H9 (cell line): ENCODE measurements at regions not wholly inside any gene's neighbourhood (a gene's known extent, or its start where the extent isn't known, plus 50 kb on each side); places are given as distances from the start of the nearest gene placed in this dataset.

Experiments used
- DNase-seq: peaks from one replicate; pipeline ENCODE4 v3.0.0-alpha.2; 2017
- H2AFZ ChIP-seq: one replicate; pipeline ENCODE4 v1.6.1; 2013; ENCODE audit warnings: mild to moderate bottlenecking, low read length, control low read depth, moderate library complexity
- H2AK5ac ChIP-seq: 2 replicates; pipeline ENCODE4 v1.6.1; 2013; ENCODE audit warnings: low read length, control low read depth, mixed read lengths; ENCODE audit not compliant: insufficient read length
- H2BK120ac ChIP-seq: one replicate; pipeline ENCODE4 v1.6.1; 2013; ENCODE audit warnings: low read depth, mild to moderate bottlenecking, low read length, control low read depth, inconsistent platforms; ENCODE audit not compliant: poor library complexity, severe bottlenecking
- H2BK12ac ChIP-seq: 2 replicates; pipeline ENCODE4 v1.6.1; 2013; ENCODE audit warnings: low read length, control low read depth, mixed read lengths, low read depth; ENCODE audit not compliant: insufficient read length
- H2BK15ac ChIP-seq: 2 replicates; pipeline ENCODE4 v1.6.1; 2013; ENCODE audit warnings: low read depth, low read length, control low read depth
- H2BK20ac ChIP-seq: one replicate; pipeline ENCODE4 v1.6.1; 2013; ENCODE audit warnings: low read depth, mild to moderate bottlenecking, low read length, control low read depth, inconsistent platforms; ENCODE audit not compliant: poor library complexity, severe bottlenecking
- H2BK5ac ChIP-seq: 2 replicates; pipeline ENCODE4 v1.6.1; 2013; ENCODE audit warnings: low read length, control low read depth, mixed read lengths; ENCODE audit not compliant: insufficient read length
- H3K14ac ChIP-seq: 2 replicates; pipeline ENCODE4 v1.6.1; 2013; ENCODE audit warnings: low read length, control low read depth; ENCODE audit not compliant: insufficient read depth
- H3K18ac ChIP-seq: 2 replicates; pipeline ENCODE4 v1.6.1; 2013; ENCODE audit warnings: low read depth, mild to moderate bottlenecking, mixed read lengths, low read length, control low read depth; ENCODE audit not compliant: insufficient read length
- H3K23ac ChIP-seq: 2 replicates; pipeline ENCODE4 v1.6.1; 2013; ENCODE audit warnings: low read length, control low read depth, mixed read lengths, low read depth; ENCODE audit not compliant: insufficient read length
- H3K23me2 ChIP-seq: 2 replicates; pipeline ENCODE4 v1.6.1; 2013; ENCODE audit warnings: low read depth, mild to moderate bottlenecking, mixed read lengths, low read length, control low read depth; ENCODE audit not compliant: insufficient read length, poor library complexity, severe bottlenecking
- H3K27ac ChIP-seq: 2 replicates; pipeline ENCODE4 v1.5.1; 2013; ENCODE audit warnings: low read length, control low read depth, mixed read lengths, low read depth; ENCODE audit not compliant: insufficient read length
- H3K27me3 ChIP-seq: 2 replicates; pipeline ENCODE4 v1.6.1; 2013; ENCODE audit warnings: low read length, control low read depth, inconsistent platforms; ENCODE audit not compliant: insufficient read depth
- H3K4ac ChIP-seq: 2 replicates; pipeline ENCODE4 v1.6.1; 2013; ENCODE audit warnings: low read depth, mild to moderate bottlenecking, control low read depth, inconsistent platforms, low read length, moderate library complexity
- H3K4me1 ChIP-seq: 2 replicates; pipeline ENCODE4 v1.6.1; 2013; ENCODE audit warnings: low read length, control low read depth, inconsistent platforms; ENCODE audit not compliant: insufficient read depth
- H3K4me2 ChIP-seq: 2 replicates; pipeline ENCODE4 v1.6.1; 2013; ENCODE audit warnings: low read length, control low read depth, mixed read lengths; ENCODE audit not compliant: insufficient read length, insufficient read depth
- H3K56ac ChIP-seq: 2 replicates; pipeline ENCODE4 v1.6.1; 2013; ENCODE audit warnings: low read depth, mild to moderate bottlenecking, mixed read lengths, low read length, control low read depth; ENCODE audit not compliant: insufficient read length
- H3K79me1 ChIP-seq: 2 replicates; pipeline ENCODE4 v1.6.1; 2013; ENCODE audit warnings: low read depth, mild to moderate bottlenecking, moderate library complexity, low read length, control low read depth, inconsistent platforms; ENCODE audit not compliant: insufficient read depth, poor library complexity, severe bottlenecking
- H3K79me2 ChIP-seq: 2 replicates; pipeline ENCODE4 v1.6.1; 2013; ENCODE audit warnings: low read length, control low read depth, inconsistent platforms; ENCODE audit not compliant: insufficient read depth
- H3K9ac ChIP-seq: 2 replicates; pipeline ENCODE4 v1.6.1; 2013; ENCODE audit warnings: low read length, control low read depth, mixed read lengths; ENCODE audit not compliant: insufficient read length; ENCODE audit errors: extremely low read depth
- H3K9me3 ChIP-seq: one replicate; pipeline ENCODE4 v1.6.1; 2013; ENCODE audit warnings: low read depth, low read length, inconsistent platforms; ENCODE audit not compliant: control insufficient read depth
- H3T11ph ChIP-seq: one replicate; pipeline ENCODE4 v1.6.1; 2013; ENCODE audit warnings: mild to moderate bottlenecking, low read length, control low read depth, inconsistent platforms
- H4K20me1 ChIP-seq: one replicate; pipeline ENCODE4 v1.6.1; 2013; ENCODE audit not compliant: control insufficient read depth, insufficient read length, insufficient read depth
- H4K5ac ChIP-seq: 2 replicates; pipeline ENCODE4 v1.6.1; 2013; ENCODE audit warnings: low read depth, mild to moderate bottlenecking, mixed read lengths, low read length, control low read depth; ENCODE audit not compliant: insufficient read length
- H4K8ac ChIP-seq: replicated peaks from 2 replicates; pipeline ENCODE4 v1.6.1; 2013; ENCODE audit warnings: low read length, control low read depth, mixed read lengths, low read depth; ENCODE audit not compliant: insufficient read length
- H4K91ac ChIP-seq: 2 replicates; pipeline ENCODE4 v1.6.1; 2013; ENCODE audit warnings: low read depth, mild to moderate bottlenecking, moderate library complexity, mixed read lengths, low read length, control low read depth; ENCODE audit not compliant: insufficient read length
- H3K27ac Mint-ChIP-seq, 3 experiments: 2 replicates in 2 of 3; 3 replicates in 1 of 3; pipeline ENCODE4 v1.8.0; 2020 to 2021; ENCODE audit warnings: mixed read lengths in 3 of 3, mild to moderate bottlenecking in 1 of 3, moderate library complexity in 1 of 3
- H3K27me3 Mint-ChIP-seq: 2 replicates; pipeline ENCODE4 v1.8.0; 2021; ENCODE audit warnings: low read depth, mild to moderate bottlenecking, moderate library complexity, mixed read lengths
- H3K36me3 Mint-ChIP-seq, 3 experiments: 2 replicates in 2 of 3; 3 replicates in 1 of 3; pipeline ENCODE4 v1.8.0; 2020 to 2021; ENCODE audit warnings: low read depth in 3 of 3, mixed read lengths in 3 of 3; ENCODE audit not compliant: insufficient read depth in 1 of 3
- H3K4me1 Mint-ChIP-seq, 2 experiments: 2 replicates each; pipeline ENCODE4 v1.8.0; 2020; ENCODE audit warnings: mixed read lengths in 2 of 2
- H3K4me3 Mint-ChIP-seq, 2 experiments: 2 replicates in 1 of 2; 3 replicates in 1 of 2; pipeline ENCODE4 v1.8.0; 2020 to 2021; ENCODE audit warnings: mild to moderate bottlenecking in 2 of 2, mixed read lengths in 2 of 2, moderate library complexity in 1 of 2
- H3K9me3 Mint-ChIP-seq, 2 experiments: 2 replicates in 1 of 2; 3 replicates in 1 of 2; pipeline ENCODE4 v1.8.0; 2020; ENCODE audit warnings: mild to moderate bottlenecking in 2 of 2, mixed read lengths in 2 of 2, moderate library complexity in 1 of 2
- CTCF ChIP-seq: fragments of 200-600 bp; sonication (generic); conservative IDR thresholded peaks from 3 replicates; pipeline ENCODE4 v1.8.0; 2021; ENCODE audit warnings: antibody characterized with exemption, mild to moderate bottlenecking
- WGBS: extraction: QIAGEN DNeasy Blood & Tissue Kit; methylation state at CpG from one replicate; pipeline ENCODE4 v1.1.7; 2013; ENCODE audit warnings: missing lambda C conversion rate, low lambda C conversion rate, mixed read lengths; ENCODE audit not compliant: insufficient read length; ENCODE audit errors: extremely low coverage; 5-methylcytosine and 5-hydroxymethylcytosine counted together

- Histone ChIP-seq H2AFZ (no peak overlapping the region), H3T11ph (no peak overlapping the region), H4K8ac (no peak overlapping the region), H2BK12ac (no peak overlapping the region), H3K18ac (no peak overlapping the region), H4K20me1 (no peaks in the 10 kb centered on the region), H3K27ac (no peak overlapping the region), H3K14ac (no peak overlapping the region), H3K9ac (no peak overlapping the region), H2BK20ac (no peak overlapping the region), H3K27me3 (no peaks in the 10 kb centered on the region), H4K5ac (no peak overlapping the region), H4K91ac (no peak overlapping the region), H3K79me2 (no peaks in the 10 kb centered on the region), H3K79me1 (no peaks in the 10 kb centered on the region), H2BK5ac (no peak overlapping the region), H3K4ac (no peak overlapping the region), H3K23ac (no peak overlapping the region), H3K4me1 (peaks cover 3% of the 10 kb centered on the region; the same call in 1 of the 2 replicates), H2BK15ac (no peak overlapping the region), H3K23me2 (no peaks in the 10 kb centered on the region), H2BK120ac (no peak overlapping the region), H2AK5ac (no peak overlapping the region), H3K56ac (no peak overlapping the region), H3K9me3 (no peaks in the 10 kb centered on the region), H3K4me2 (no peak overlapping the region)
- Mint-ChIP-seq H3K4me3 (no peak overlapping the region), H3K36me3 (no peaks in the 10 kb centered on the region; a peak in 1 of 7 replicates), H3K27ac (no peak overlapping the region), H3K4me1 (peaks cover 18 to 22% of the 10 kb centered on the region in 2 experiments), H3K27me3 (no peaks in the 10 kb centered on the region), H3K9me3 (no peaks in the 10 kb centered on the region; a peak in 1 of 5 replicates)
- no CpG with 5 or more reads among the region's 5 CpGs for WGBS
- DNase-seq = no peak
- TF ChIP-seq CTCF = no peak
These were observed 287.9 kb upstream of the ZNF608 start for GRCh38 chr5:125034331-125034730.
